ENCODE measurements at regions not wholly inside any gene's neighbourhood (a gene's known extent, or its start where the extent isn't known, plus 50 kb on each side); places are given as distances from the start of the nearest gene placed in this dataset.

DNA sequence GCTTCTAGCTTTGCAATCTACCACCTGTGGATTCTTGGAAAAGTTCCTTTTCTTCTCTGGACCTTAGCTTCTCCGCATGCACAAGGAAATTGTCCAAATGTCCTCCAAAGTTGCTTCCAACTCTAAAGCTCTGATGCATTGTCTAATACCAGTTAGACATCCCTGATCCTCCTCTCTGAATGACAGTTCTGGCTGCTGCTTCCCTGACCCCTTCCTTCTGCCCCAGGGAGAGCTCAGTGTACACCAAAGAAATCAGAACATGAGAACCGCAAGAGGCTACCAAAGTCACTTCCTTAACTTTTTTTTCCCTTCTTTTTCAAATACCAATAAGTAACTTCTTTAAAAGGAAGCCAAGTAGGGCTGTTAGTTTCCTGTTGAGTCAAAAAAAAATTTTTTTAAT, 79.7 kb upstream of the CES5A start:
- H3K36me3 ChIP-seq (ENCODE audit: control insufficient read depth, insufficient read depth, low read length), result no peaks in the 10 kb centered on the region
- no peaks in the 10 kb centered on the region for H3K4me1 ChIP-seq (ENCODE audit: control insufficient read depth, insufficient read depth, low read length, poor library complexity, severe bottlenecking)
- H3K27ac ChIP-seq (ENCODE audit: low read depth, low read length, severe bottlenecking), result no peak overlapping the region
- H3K4me3 ChIP-seq (ENCODE audit: extremely low read depth, insufficient read depth, low read length, poor library complexity, severe bottlenecking), result no peak overlapping the region
- 88 to 100% methylated on average over 1 of the region's 2 CpGs for WGBS, 2 experiments (ENCODE audit: insufficient coverage in 2 of 2)
- H3K9me3 ChIP-seq (ENCODE audit: control insufficient read depth, low read length), result no peaks in the 10 kb centered on the region

- H3K9me3 ChIP-seq (ENCODE audit: control insufficient read depth, low read length), result peaks cover 6% of the 10 kb centered on the region
- H3K4me3 ChIP-seq (ENCODE audit: extremely low read depth, insufficient read depth, low read length, poor library complexity, severe bottlenecking), result no peak overlapping the region
- 100% methylated on average over 1 of the region's 1 CpG; no CpG with 5 or more reads in 1 of the 2 experiments for WGBS, 2 experiments (ENCODE audit: insufficient coverage in 2 of 2)
- H3K4me1 ChIP-seq (ENCODE audit: control insufficient read depth, insufficient read depth, low read length, poor library complexity, severe bottlenecking), result peaks cover 12% of the 10 kb centered on the region
- H3K36me3 ChIP-seq (ENCODE audit: control insufficient read depth, insufficient read depth, low read length), result no peaks in the 10 kb centered on the region
- H3K27ac ChIP-seq (ENCODE audit: low read depth, low read length, severe bottlenecking), result no peak overlapping the region
These were observed 74.3 kb upstream of the CES5A start for GRCh38 chr16:55949518-55949917.

- Histone ChIP-seq H3K36me3 (ENCODE audit: control insufficient read depth, insufficient read depth, low read length) (no peaks in the 10 kb centered on the region), H3K9me3 (ENCODE audit: control insufficient read depth, low read length) (peaks cover 6% of the 10 kb centered on the region), H3K4me3 (ENCODE audit: extremely low read depth, insufficient read depth, low read length, poor library complexity, severe bottlenecking) (no peak overlapping the region), H3K4me1 (ENCODE audit: control insufficient read depth, insufficient read depth, low read length, poor library complexity, severe bottlenecking) (peaks cover 12% of the 10 kb centered on the region), H3K27ac (ENCODE audit: low read depth, low read length, severe bottlenecking) (no peak overlapping the region)
- whole genome bisulfite sequencing, 2 experiments (ENCODE audit: insufficient coverage in 2 of 2), result 86 to 100% methylated on average over 1 of the region's 6 CpGs
These were observed 73.1 kb upstream of the CES5A start for GRCh38 chr16:55948230-55948629.

GRCh38 chr16:55947366-55947765, 72.2 kb upstream of the CES5A start:
- WGBS, 2 experiments (ENCODE audit: insufficient coverage in 2 of 2), result 83 to 93% methylated on average over 1 of the region's 1 CpG
- no peak overlapping the region for H3K4me3 ChIP-seq (ENCODE audit: extremely low read depth, insufficient read depth, low read length, poor library complexity, severe bottlenecking)
- H3K4me1 ChIP-seq (ENCODE audit: control insufficient read depth, insufficient read depth, low read length, poor library complexity, severe bottlenecking), result peaks cover 12% of the 10 kb centered on the region
- no peak overlapping the region for H3K27ac ChIP-seq (ENCODE audit: low read depth, low read length, severe bottlenecking)
- H3K36me3 ChIP-seq (ENCODE audit: control insufficient read depth, insufficient read depth, low read length), result no peaks in the 10 kb centered on the region
- peaks cover 6% of the 10 kb centered on the region for H3K9me3 ChIP-seq (ENCODE audit: control insufficient read depth, low read length)

- H3K4me1 ChIP-seq (ENCODE audit: control insufficient read depth, insufficient read depth, low read length, poor library complexity, severe bottlenecking), result peaks cover 11% of the 10 kb centered on the region
- WGBS, 2 experiments (ENCODE audit: insufficient coverage in 2 of 2), result 60 to 64% methylated on average over 6 to 7 of the region's 8 CpGs
- peaks cover 6% of the 10 kb centered on the region for H3K9me3 ChIP-seq (ENCODE audit: control insufficient read depth, low read length)
- no peak overlapping the region for H3K27ac ChIP-seq (ENCODE audit: low read depth, low read length, severe bottlenecking)
- H3K4me3 ChIP-seq (ENCODE audit: extremely low read depth, insufficient read depth, low read length, poor library complexity, severe bottlenecking), result no peak overlapping the region
- no peaks in the 10 kb centered on the region for H3K36me3 ChIP-seq (ENCODE audit: control insufficient read depth, insufficient read depth, low read length)
These were observed 69.2 kb upstream of the CES5A start for GRCh38 chr16:55944377-55944802.

DNA sequence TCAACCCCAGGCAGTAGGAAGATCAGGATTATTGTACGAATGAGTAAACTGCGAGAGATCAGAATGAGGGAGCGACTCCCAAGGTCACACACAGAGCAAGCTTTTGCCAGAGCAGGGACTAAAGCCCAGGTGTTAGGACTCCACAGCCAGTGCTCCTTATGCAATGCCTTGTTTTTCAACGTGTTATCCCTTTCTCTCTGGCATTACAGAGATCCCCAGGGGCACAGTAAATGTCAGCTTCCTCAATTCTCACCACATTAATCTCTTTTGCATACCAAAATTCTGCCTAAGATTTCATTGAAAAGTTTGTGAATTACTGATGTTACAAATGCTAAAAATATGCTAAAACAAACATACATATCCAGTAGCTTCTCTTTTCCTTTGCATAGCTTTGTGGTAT, 68.1 kb upstream of the CES5A start:
- no peaks in the 10 kb centered on the region for H3K36me3 ChIP-seq (ENCODE audit: control insufficient read depth, insufficient read depth, low read length)
- no peak overlapping the region for H3K4me3 ChIP-seq (ENCODE audit: extremely low read depth, insufficient read depth, low read length, poor library complexity, severe bottlenecking)
- H3K27ac ChIP-seq (ENCODE audit: low read depth, low read length, severe bottlenecking), result no peak overlapping the region
- H3K9me3 ChIP-seq (ENCODE audit: control insufficient read depth, low read length), result peaks cover 6% of the 10 kb centered on the region
- peaks cover 7% of the 10 kb centered on the region for H3K4me1 ChIP-seq (ENCODE audit: control insufficient read depth, insufficient read depth, low read length, poor library complexity, severe bottlenecking)
- WGBS, 2 experiments (ENCODE audit: insufficient coverage in 2 of 2), result 71 to 75% methylated on average over 4 of the region's 4 CpGs

DNA sequence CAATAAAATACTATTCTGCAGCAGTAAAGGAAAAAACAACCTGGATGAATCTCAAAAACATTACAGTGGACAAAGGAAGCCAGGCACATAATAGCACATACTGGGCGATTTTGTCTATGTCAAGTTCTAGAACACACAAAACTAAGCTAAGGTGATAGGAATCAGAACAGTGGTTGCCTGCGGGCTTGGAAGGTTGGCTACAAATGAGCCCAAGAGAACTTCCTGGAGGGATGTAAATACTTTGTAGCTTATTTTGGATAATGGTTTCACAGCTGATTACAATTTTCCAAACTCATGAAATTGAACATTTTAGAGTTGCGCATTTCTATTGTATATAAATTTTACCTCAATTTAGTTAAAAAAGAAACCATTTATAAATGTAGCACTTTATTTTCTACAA, 67.6 kb upstream of the CES5A start:
- Histone ChIP-seq H3K4me1 (ENCODE audit: control insufficient read depth, insufficient read depth, low read length, poor library complexity, severe bottlenecking) (peaks cover 7% of the 10 kb centered on the region), H3K36me3 (ENCODE audit: control insufficient read depth, insufficient read depth, low read length) (no peaks in the 10 kb centered on the region), H3K4me3 (ENCODE audit: extremely low read depth, insufficient read depth, low read length, poor library complexity, severe bottlenecking) (no peak overlapping the region), H3K9me3 (ENCODE audit: control insufficient read depth, low read length) (peaks cover 6% of the 10 kb centered on the region), H3K27ac (ENCODE audit: low read depth, low read length, severe bottlenecking) (no peak overlapping the region)
- WGBS, 2 experiments (ENCODE audit: insufficient coverage in 2 of 2), result 80% methylated on average over 1 of the region's 3 CpGs

- Histone ChIP-seq H3K36me3 (ENCODE audit: control insufficient read depth, insufficient read depth, low read length) (no peaks in the 10 kb centered on the region), H3K4me3 (ENCODE audit: extremely low read depth, insufficient read depth, low read length, poor library complexity, severe bottlenecking) (no peak overlapping the region), H3K9me3 (ENCODE audit: control insufficient read depth, low read length) (peaks cover 2% of the 10 kb centered on the region), H3K27ac (ENCODE audit: low read depth, low read length, severe bottlenecking) (no peak overlapping the region), H3K4me1 (ENCODE audit: control insufficient read depth, insufficient read depth, low read length, poor library complexity, severe bottlenecking) (peaks cover 7% of the 10 kb centered on the region)
- no CpG with 5 or more reads among the region's 2 CpGs for WGBS, 2 experiments (ENCODE audit: insufficient coverage in 2 of 2)
These were observed 66.4 kb upstream of the CES5A start for GRCh38 chr16:55941552-55941951.

DNA sequence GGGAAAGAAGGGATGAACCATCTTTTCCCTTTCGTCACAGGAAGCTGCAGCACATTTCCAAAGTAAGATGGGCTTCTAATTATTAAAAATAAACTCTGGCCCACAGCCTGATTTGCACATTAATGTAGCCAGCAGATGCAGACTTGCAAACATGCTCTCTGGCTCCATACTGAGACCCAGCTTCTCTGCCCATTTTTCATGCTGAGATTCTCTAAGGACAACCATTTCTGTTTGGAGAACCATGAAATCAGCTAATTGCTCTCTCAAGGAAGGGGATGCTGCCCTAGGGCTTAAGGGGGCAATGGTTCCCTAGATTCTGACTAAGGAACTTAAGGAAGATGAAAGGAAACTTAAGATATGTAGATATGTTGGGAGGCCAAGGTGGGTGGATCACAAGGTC, 63.0 kb upstream of the CES5A start:
- no peaks in the 10 kb centered on the region for H3K4me1 ChIP-seq (ENCODE audit: control insufficient read depth, insufficient read depth, low read length, poor library complexity, severe bottlenecking)
- no peak overlapping the region for H3K27ac ChIP-seq (ENCODE audit: low read depth, low read length, severe bottlenecking)
- H3K4me3 ChIP-seq (ENCODE audit: extremely low read depth, insufficient read depth, low read length, poor library complexity, severe bottlenecking), result no peak overlapping the region
- WGBS, 2 experiments (ENCODE audit: insufficient coverage in 2 of 2), result no CpG with 5 or more reads among the region's 1 CpG
- H3K9me3 ChIP-seq (ENCODE audit: control insufficient read depth, low read length), result no peaks in the 10 kb centered on the region
- no peaks in the 10 kb centered on the region for H3K36me3 ChIP-seq (ENCODE audit: control insufficient read depth, insufficient read depth, low read length)

GRCh38 chr16:55933038-55933437, 57.9 kb upstream of the CES5A start:
- 60 to 100% methylated on average over 1 of the region's 3 CpGs for WGBS, 2 experiments (ENCODE audit: insufficient coverage in 2 of 2)
- Histone ChIP-seq H3K9me3 (ENCODE audit: control insufficient read depth, low read length) (no peaks in the 10 kb centered on the region), H3K4me3 (ENCODE audit: extremely low read depth, insufficient read depth, low read length, poor library complexity, severe bottlenecking) (no peak overlapping the region), H3K36me3 (ENCODE audit: control insufficient read depth, insufficient read depth, low read length) (no peaks in the 10 kb centered on the region), H3K4me1 (ENCODE audit: control insufficient read depth, insufficient read depth, low read length, poor library complexity, severe bottlenecking) (no peaks in the 10 kb centered on the region), H3K27ac (ENCODE audit: low read depth, low read length, severe bottlenecking) (no peak overlapping the region)

DNA sequence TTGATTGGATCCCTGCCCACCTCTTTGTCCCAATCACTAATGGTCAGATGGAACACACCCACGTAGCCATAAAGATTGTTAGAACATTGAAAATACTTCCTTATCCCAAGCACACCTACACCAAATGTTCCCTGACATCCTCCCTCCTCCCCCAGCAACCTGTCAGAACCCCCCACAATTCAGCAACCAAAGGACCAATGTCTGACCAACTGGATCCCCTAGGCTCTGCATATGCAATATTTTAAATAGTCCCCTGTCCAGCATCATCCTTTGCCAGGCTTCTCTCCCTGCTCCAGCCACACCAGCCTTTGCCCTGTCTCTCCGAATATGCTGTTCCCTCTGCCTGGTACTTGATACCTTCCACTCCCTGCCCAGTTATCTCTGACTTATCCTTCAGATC, 54.9 kb upstream of the CES5A start:
- no peak overlapping the region for H3K4me3 ChIP-seq (ENCODE audit: extremely low read depth, insufficient read depth, low read length, poor library complexity, severe bottlenecking)
- no peaks in the 10 kb centered on the region for H3K4me1 ChIP-seq (ENCODE audit: control insufficient read depth, insufficient read depth, low read length, poor library complexity, severe bottlenecking)
- H3K36me3 ChIP-seq (ENCODE audit: control insufficient read depth, insufficient read depth, low read length), result no peaks in the 10 kb centered on the region
- H3K27ac ChIP-seq (ENCODE audit: low read depth, low read length, severe bottlenecking), result no peak overlapping the region
- no peaks in the 10 kb centered on the region for H3K9me3 ChIP-seq (ENCODE audit: control insufficient read depth, low read length)
- 50 to 79% methylated on average over 1 to 2 of the region's 2 CpGs for WGBS, 2 experiments (ENCODE audit: insufficient coverage in 2 of 2)

All from mesodermal cell (in vitro differentiated cells).